Nephron (organoid): ENCODE measurements at regions not wholly inside any gene's neighbourhood (a gene's known extent, or its start where the extent isn't known, plus 50 kb on each side); places are given as distances from the start of the nearest gene placed in this dataset.

Experiments
- H3K27ac Mint-ChIP-seq, 3 experiments: 2 replicates each; pipeline ENCODE4 v1.8.0; 2020; ENCODE audit warnings: mixed read lengths in 3 of 3, mild to moderate bottlenecking in 2 of 3, moderate library complexity in 1 of 3
- H3K27me3 Mint-ChIP-seq: 2 replicates; pipeline ENCODE4 v1.8.0; 2021; ENCODE audit warnings: low read depth, mild to moderate bottlenecking, moderate library complexity, mixed read lengths
- H3K36me3 Mint-ChIP-seq: 2 replicates; pipeline ENCODE4 v1.8.0; 2020; ENCODE audit warnings: low read depth, mixed read lengths
- H3K4me1 Mint-ChIP-seq: 2 replicates; pipeline ENCODE4 v1.8.0; 2020; ENCODE audit warnings: mixed read lengths
- H3K4me3 Mint-ChIP-seq, 3 experiments: 2 replicates each; pipeline ENCODE4 v1.8.0; 2020; ENCODE audit warnings: mild to moderate bottlenecking in 3 of 3, mixed read lengths in 3 of 3, moderate library complexity in 2 of 3
- H3K9me3 Mint-ChIP-seq: 2 replicates; pipeline ENCODE4 v1.8.0; 2020; ENCODE audit warnings: mixed read lengths
- CTCF ChIP-seq, 3 experiments: fragments of 200-600 bp; sonication (generic); IDR thresholded peaks; one replicate each; pipeline ENCODE4 v1.5.0; 2021; ENCODE audit warnings: antibody characterized with exemption in 3 of 3; ENCODE audit not compliant: unreplicated experiment in 3 of 3

- peaks cover 16% of the 10 kb centered on the region for H3K4me1 Mint-ChIP-seq
- H3K9me3 Mint-ChIP-seq, result no peaks in the 10 kb centered on the region
- no peaks in the 10 kb centered on the region for H3K36me3 Mint-ChIP-seq
- no peak for TF ChIP-seq CTCF (IDR thresholded peaks at IDR 0.05; ENCODE audit: unreplicated experiment in 3 of 3)
- H3K4me3 Mint-ChIP-seq, result no peak overlapping the region
- no peak overlapping the region for H3K27ac Mint-ChIP-seq
- peaks cover 72% of the 10 kb centered on the region for H3K27me3 Mint-ChIP-seq
These were observed 255.4 kb downstream of the MIAT start for GRCh38 chr22:26912655-26913345.

DNA sequence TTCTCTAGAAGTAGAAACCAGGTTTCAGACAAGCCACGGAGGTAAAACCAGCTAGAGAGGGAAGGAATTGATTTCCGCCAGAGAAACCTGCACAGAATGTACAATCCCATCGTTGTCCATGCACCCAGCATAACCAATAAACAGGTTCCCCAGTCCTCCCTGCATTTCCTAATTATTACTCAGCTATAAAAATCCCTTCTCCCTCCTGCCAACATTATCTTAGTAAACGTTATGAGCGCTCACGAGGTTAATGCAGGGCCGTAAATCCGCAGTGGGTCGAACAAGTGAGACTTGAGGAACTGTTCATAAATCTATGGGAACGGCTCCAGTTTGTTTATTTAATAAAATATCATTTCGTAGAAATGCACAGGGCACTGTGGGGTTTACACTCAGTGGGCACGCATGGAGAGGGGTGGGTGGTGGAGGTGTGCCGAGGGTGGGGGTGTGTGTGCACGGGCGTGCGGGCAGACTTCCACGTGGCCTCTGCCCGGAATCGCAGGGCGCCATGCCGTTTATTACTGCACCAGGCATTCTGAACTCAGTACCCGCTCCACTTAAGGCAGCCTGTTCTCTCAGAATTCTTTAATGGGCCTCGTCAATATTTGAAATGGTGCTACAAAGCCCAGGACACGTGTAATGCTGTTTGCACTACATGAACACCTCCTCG lies 257.3 kb downstream of the MIAT start:
- Mint-ChIP-seq H3K36me3 (no peaks in the 10 kb centered on the region), H3K4me1 (peaks cover 16% of the 10 kb centered on the region), H3K9me3 (no peaks in the 10 kb centered on the region)

GRCh38 chr22:26916236-26916635 lies 258.8 kb downstream of the MIAT start:
- Mint-ChIP-seq H3K9me3 (no peaks in the 10 kb centered on the region), H3K27ac (no peak overlapping the region), H3K4me3 (no peak overlapping the region), H3K27me3 (peaks cover 68% of the 10 kb centered on the region), H3K4me1 (peaks cover 16% of the 10 kb centered on the region), H3K36me3 (no peaks in the 10 kb centered on the region)
- TF ChIP-seq CTCF (IDR thresholded peaks at IDR 0.05; ENCODE audit: unreplicated experiment in 3 of 3), result no peak

More for the DNA sequence above, 257.3 kb downstream of the MIAT start:
- no peak overlapping the region for H3K27ac Mint-ChIP-seq
- no peak overlapping the region for H3K4me3 Mint-ChIP-seq
- no peak for TF ChIP-seq CTCF (IDR thresholded peaks at IDR 0.05; ENCODE audit: unreplicated experiment in 3 of 3)
- peaks cover 77% of the 10 kb centered on the region for H3K27me3 Mint-ChIP-seq

- Mint-ChIP-seq H3K4me3 (no peak overlapping the region), H3K27me3 (peaks cover 53% of the 10 kb centered on the region), H3K27ac (no peak overlapping the region), H3K4me1 (peaks cover 11% of the 10 kb centered on the region), H3K9me3 (no peaks in the 10 kb centered on the region), H3K36me3 (no peaks in the 10 kb centered on the region)
- TF ChIP-seq CTCF (IDR thresholded peaks at IDR 0.05; ENCODE audit: unreplicated experiment in 3 of 3), result no peak
These were observed 260.8 kb downstream of the MIAT start for GRCh38 chr22:26918226-26918625.

DNA sequence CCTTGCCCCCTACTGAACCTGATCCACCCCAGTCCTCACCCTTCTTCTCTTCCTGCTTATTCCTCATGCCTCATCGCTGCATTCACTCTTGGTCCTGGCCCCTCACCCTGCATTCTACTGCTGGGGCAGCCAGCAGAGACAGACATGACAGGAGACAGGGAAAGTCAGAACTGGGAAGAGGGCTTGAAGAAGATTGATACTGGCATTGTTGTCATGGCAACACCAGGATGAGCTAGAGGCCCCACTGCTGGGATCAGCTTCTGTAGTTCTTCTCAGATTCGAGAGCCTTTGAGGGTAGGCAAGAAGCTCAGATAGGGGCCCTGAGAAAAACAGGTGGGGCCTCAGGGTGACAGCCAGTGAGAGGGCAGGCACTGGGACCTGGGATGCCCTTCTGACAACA lies 264.3 kb downstream of the MIAT start:
- TF ChIP-seq CTCF (IDR thresholded peaks at IDR 0.05; ENCODE audit: unreplicated experiment in 3 of 3), result no peak
- Mint-ChIP-seq H3K27ac (no peak overlapping the region), H3K9me3 (no peaks in the 10 kb centered on the region), H3K27me3 (peaks cover 55% of the 10 kb centered on the region), H3K4me3 (no peak overlapping the region), H3K4me1 (no peaks in the 10 kb centered on the region), H3K36me3 (no peaks in the 10 kb centered on the region)

DNA sequence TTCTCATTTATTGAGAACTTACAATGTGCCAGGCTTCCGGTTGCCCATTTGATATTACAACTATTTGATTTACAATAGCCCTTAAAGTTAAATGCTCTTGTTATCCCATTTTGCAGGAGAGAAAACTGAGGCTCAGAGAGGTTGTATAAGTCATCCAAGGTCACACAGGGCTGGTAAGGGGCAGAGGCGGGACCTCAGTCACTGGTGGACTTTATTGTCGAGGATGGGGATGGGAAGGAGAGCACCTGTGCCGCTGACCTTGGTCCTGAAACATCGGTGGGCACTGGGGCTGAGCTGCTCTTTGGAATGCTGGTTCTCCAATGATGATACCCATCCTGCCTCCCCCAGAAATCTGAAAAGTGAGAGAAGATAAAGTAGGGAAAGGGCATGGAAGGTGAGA lies 265.4 kb downstream of the MIAT start:
- Mint-ChIP-seq H3K27ac (no peak overlapping the region), H3K36me3 (no peaks in the 10 kb centered on the region), H3K4me1 (no peaks in the 10 kb centered on the region), H3K27me3 (peaks cover 58% of the 10 kb centered on the region), H3K9me3 (no peaks in the 10 kb centered on the region), H3K4me3 (no peak overlapping the region)
- TF ChIP-seq CTCF (IDR thresholded peaks at IDR 0.05; ENCODE audit: unreplicated experiment in 3 of 3), result no peak
